NCI-H1694 treated with DMSO at 0.1 percent for 48 hours (cell line): ENCODE measurements at regions not wholly inside any gene's neighbourhood (a gene's known extent, or its start where the extent isn't known, plus 50 kb on each side); places are given as distances from the start of the nearest gene placed in this dataset.
"Not testable (repeated sequence)": the region's sequence is repeated elsewhere in the genome, so short reads cannot be mapped to it uniquely, and the experiment has no call there.

Experiments
- DNase-seq: peaks from one replicate; lab custom pipeline; 2025; lab: John Stamatoyannopoulos, UW

GRCh38 chr3:66552846-66553245 lies 52.0 kb upstream of the LRIG1 start:
- no peak for DNase-seq

DNA sequence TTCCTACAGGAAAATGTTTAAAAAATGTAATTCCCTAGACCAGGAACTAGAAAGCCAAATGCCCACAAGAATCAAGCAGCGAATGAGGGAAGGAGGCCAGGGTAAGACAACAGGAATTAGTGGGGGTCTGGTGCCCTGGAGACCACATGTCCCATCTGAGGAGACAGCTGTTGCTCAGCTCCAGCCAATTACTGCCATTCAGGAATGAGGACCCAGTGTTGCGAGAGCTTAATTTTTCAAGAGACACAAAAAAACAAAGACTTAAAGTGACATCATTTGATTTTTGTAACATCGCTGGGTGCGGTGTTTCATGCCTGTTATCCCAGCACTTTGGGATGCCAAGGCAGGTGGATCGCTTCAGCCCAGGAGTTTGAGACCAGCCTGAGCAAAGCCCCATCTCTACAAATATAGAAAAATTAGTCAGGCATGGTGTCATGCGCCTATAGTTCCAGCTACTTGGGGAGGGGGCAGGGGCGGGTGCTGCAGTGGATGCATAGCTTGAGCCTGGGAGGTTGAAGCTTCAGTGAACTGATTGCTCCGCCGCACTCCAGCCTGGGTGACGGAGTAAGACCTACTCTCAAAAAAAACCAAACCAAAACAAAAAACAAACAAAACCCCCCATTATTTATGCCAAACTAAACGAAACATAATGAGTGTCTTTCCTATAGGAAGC lies 52.8 kb upstream of the LRIG1 start:
- no peak for DNase-seq

- DNase-seq: no peak
Measured at GRCh38 chr3:66554178-66554577, 53.4 kb upstream of the LRIG1 start.

DNA sequence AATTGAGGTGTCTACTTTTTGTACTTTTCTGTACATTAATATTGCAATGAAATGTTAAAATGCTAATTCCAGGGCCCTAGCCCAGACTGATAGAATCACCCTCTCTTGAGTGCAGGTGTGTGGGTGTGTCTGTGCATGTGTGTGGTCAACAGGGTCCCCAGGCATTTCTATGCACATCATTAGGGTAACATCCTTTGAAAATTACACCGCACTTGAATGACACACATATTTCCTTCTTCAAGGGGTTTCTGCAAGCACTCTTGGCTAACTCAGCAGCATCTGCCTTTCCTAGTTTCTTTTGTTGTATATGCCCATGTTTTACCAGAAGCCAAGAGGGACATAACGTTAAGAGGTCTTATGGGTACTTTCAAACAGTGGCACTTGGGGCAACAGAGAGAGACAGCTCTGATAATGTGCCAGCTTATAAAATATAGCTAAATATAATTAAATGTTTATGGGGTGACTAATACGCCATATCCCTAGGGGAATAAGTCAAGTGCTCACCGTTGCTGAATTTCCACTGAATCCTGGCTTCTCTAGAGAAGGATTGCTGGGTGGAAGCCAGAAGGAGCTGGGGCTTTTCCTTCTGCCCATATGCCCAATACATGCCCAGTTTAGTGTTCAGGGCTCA lies 54.5 kb upstream of the LRIG1 start:
- DNase-seq: no peak

- DNase-seq: no peak
Measured at GRCh38 chr3:66557170-66557569, 56.3 kb upstream of the LRIG1 start.

GRCh38 chr3:66559924-66560323 lies 59.1 kb upstream of the LRIG1 start:
- DNase-seq: not testable (repeated sequence)

DNA sequence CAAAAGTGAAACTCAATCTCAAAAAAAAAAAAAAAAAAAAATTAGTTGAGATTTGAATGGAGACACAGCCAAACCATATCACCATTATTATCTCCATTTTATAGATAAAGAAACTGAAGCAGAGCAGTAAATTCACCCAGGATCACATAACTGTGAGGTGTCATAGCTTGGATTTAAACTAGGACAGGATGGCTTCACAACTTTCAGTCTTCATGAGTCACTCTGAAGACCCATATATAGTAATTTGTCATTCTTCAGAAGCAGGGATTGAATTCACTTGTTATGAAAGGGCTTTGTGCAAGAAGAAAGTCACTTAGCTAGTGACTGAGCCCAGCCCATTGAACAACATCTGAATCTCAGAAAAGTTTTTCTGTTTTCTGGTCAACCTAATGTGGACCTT lies 60.5 kb upstream of the LRIG1 start:
- no peak for DNase-seq

GRCh38 chr3:66565301-66565700 lies 64.5 kb upstream of the LRIG1 start:
- DNase-seq: no peak

- no peak for DNase-seq
Measured at GRCh38 chr3:66567077-66567476, 66.3 kb upstream of the LRIG1 start.

- no peak for DNase-seq
Measured at GRCh38 chr3:66572090-66572675, 71.4 kb upstream of the LRIG1 start.

DNA sequence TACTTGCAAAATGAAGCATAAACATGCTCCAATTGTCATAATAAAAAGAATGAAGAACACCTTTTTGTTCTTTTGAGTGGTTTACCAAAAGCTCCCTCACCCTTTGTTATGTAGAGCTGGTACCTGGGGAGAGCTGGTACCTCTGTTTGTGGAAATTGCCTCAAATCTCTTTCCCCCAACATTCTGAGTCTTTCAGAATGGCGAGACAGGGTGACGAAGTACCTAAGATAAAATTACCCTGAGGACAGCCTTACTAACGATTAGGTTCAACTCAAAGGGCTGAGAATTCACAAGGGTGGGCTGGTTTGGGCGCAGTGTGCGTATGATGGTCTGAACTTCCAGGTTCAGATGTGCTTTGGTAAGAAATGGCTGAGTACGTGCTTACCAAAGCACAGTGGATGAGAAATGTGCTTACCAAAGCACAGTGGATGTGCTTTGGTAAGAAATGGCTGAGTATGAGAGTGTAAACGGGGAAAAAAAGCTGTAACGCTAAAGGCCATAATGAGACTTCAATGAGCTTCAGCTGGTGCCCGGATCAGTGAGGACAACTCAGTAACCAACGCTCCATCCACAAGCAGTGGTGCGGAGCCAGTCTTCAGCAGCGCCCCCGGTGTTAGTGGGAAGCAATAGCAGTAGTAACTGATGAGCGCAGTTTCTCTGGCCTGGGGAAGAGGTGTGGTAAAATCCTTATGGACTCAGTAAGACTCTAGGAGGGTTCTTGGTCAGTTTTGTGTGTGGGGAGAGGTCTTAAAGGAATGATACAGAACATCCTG lies 72.3 kb upstream of the LRIG1 start:
- no peak for DNase-seq

GRCh38 chr3:66574091-66574490 lies 73.3 kb upstream of the LRIG1 start:
- DNase-seq: no peak

DNA sequence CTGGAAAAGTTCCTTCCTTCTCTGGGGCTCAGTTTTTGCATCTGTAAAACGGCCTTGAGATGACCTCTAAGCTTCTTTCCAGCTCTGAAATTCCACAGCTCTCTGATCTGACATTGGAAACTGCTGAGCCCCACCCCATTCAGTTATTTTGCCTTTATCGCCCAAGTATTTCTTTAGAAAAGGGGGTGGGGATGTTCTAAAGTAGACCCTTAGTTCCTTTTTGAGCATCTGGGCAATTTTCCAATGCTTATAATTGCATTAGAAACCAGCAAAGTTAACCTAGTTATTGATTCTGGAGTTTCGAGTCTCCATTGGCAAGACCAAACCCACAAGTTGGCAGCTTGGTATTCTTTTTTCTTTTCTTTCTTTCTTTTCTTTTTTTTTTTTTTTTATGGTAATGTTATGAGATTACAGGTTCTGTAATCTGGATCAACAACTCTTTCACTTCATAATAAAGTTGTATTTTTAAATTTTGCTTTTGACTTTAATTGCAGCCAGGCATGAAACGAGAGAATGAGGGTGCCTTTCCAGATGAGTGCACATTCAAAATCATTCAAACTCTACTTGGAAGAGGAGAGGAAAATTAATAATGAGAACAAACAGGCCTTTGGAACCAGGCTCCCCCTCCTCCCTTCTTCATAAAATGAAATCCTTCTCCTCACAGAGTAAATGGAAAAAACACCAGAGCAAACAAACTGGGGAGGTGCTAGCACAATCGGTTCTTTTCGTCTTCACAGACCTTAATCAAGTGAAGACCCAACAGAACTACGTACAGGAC lies 76.8 kb upstream of the LRIG1 start:
- DNase-seq: no peak

GRCh38 chr3:66581256-66581655 lies 80.4 kb upstream of the LRIG1 start:
- no peak for DNase-seq

DNA sequence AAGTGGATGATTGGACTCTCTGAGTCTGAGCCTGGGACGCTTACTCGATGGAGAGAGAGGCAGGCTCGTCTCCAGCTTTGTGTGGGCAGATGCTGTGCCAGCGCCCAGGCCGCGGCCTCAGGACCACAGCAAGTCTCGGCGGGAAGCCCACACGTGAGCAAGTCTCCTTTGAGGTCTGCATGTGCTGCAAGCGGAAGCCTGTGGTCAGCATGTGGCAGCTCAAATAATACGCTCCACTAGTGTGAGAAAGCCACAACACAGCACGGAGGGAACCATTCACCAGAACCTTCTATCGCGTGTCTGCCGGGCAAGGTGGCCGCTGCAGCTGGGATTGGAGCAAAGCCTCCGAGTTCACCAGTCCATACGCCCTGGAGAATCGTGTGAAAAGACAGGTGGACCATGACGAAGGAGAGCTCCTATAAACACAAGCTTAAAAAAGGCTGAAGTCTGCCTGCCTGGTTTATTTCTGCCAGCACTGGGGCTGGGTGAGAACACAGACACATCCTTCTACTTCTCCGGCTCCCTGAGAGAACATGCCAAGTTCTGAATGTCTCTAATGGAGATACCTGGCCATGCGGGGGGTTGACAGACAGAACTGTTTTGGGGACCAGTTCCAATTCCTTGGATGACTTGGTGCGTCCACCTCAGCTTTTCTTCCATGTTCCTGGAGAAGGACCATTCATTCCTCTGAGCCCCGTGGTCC lies 82.0 kb upstream of the LRIG1 start:
- DNase-seq: no peak

GRCh38 chr3:66583424-66584040 lies 82.7 kb upstream of the LRIG1 start:
- DNase-seq: no peak

- DNase-seq: no peak
Measured at GRCh38 chr3:66585520-66586095, 84.8 kb upstream of the LRIG1 start.

DNA sequence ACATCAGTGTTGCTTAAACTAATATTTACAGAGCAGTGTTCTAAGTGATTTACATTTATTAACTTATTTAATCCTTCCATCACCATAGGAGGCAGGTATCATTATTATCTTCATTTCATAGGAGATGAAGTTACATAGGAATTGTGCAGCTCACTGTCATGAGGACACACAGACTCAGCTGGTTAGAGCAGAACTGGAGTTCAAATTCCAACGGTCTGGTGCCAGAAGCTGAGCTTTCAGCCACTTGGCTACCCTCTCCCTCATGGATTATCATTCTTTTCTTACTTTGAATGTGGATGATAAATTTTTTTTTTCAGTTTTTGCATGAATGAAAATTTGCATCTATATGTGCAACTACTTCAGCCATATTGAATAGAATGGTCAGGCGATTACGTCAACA lies 86.0 kb upstream of the LRIG1 start:
- no peak for DNase-seq

GRCh38 chr3:66588340-66588847 lies 87.6 kb upstream of the LRIG1 start:
- DNase-seq: no peak

DNA sequence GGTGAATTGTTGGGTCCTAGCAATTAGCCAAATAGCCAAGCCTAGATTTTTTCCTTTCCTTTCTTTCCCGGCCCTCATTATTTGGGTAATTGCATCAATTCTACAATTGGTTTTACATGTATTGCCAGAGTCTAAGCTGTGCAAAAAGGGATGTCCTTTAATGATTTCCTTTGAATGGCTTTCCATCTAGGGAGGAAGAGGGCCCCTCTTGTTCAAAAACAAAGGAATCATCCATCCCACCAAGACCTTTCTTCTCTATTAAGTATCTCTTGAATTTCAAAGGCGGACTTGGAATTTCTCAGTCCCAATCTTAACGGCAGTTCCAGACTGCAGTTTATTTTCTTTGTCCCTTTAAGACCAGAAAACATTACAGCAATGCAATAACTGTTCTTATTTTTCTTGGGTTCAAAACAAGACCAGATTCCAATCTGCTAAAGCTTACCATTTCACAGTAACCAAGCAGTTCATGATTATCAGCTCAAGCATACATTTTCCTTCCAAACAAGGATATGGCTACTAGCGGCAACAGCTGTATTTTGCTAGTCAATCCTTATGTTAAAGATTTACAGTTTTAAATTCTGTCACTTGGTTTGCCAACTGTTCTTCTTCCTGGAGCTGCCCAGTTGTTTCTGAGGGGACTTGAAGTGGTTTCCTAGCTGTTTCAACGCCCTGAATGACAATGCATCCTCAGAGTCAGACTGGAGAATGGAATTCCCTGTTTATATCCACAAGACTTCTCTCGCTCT lies 91.4 kb upstream of the LRIG1 start:
- DNase-seq: no peak
